ENCODE measurements at regions not wholly inside any gene's neighbourhood (a gene's known extent, or its start where the extent isn't known, plus 50 kb on each side); places are given as distances from the start of the nearest gene placed in this dataset.
"Not testable (repeated sequence)": the region's sequence is repeated elsewhere in the genome, so short reads cannot be mapped to it uniquely, and the experiment has no call there.

- DNase-seq = no peak
Observed at GRCh38 chr1:30023339-30024022, 699.9 kb downstream of the MATN1 start.

DNA sequence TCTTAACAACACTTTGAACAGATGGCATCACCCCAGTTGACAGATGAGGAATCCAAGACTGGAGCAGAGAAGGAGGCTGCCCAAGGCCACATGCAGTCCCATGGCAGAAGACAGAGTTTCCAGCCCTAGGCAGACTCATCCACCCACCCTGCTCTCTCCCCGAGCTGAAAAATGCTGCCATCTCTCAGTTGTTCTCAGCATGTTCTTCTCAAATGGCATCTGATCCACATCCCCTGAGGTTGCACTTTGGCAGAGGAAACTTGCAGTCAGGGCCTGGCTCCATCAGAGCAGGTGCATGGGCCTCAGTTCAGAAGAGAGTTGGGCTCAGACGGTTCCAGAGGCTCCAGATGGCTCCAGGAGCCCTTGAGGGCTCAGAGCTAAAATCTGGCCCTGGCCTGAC lies 709.4 kb downstream of the MATN1 start:
- no peak for DNase-seq

- no peak for DNase-seq
Observed at GRCh38 chr1:30012455-30013440, 710.6 kb downstream of the MATN1 start.

DNA sequence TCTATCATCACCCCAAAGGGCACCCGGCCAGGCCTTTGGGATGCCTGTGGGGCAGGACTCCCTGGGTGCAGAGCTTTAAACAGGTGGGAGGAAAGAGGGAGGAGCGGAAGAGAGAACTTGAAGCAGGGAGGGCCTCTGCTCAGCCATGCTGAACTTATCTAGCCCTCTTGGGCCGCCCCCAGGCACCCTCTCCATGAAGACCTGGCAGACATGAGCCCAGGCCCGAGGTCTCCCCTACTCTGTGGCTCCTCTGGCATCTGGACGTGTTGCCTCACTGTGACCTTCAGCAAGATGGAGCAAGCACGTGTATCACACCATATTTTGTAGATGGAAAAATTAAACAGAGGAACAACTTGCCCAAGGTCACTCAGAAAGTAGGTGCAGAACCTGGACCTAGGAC lies 711.4 kb downstream of the MATN1 start:
- DNase-seq = no peak

GRCh38 chr1:30010506-30011106 lies 712.8 kb downstream of the MATN1 start:
- DNase-seq = no peak

GRCh38 chr1:30009720-30010119 lies 713.7 kb downstream of the MATN1 start:
- no peak for DNase-seq

DNA sequence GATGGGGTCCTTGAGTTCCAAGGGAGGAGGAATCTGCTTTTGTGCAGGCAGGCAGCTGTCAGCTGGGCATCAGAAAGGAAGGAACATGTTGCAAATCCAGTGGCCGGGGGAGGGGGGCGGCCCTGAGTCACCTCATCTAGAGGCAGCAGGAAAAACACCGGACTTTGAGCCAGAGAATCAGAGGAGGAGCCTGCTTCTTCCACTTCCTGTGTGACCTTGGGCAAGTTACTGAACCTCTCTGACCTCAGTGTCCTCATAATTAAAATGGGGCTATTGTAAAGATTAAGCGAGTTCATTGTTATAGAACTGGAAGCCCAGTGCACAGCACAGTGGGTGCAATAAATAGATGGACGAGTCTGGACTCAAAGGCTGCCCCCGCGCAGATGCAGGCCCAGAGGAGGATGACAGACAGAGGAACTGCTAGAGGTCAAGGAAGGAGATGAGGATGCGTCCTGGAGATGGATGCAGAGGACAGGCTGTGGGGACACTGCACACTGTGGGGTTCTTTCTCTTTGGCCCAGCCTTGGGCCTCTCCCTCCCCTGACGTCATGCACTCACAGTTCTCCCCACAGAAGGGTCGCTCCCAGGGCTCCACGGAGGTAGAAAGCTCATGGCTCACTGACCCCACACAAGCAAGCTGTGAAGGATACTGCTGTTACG lies 714.3 kb downstream of the MATN1 start:
- no peak for DNase-seq

GRCh38 chr1:30008372-30008997 lies 714.9 kb downstream of the MATN1 start:
- no peak for DNase-seq

DNA sequence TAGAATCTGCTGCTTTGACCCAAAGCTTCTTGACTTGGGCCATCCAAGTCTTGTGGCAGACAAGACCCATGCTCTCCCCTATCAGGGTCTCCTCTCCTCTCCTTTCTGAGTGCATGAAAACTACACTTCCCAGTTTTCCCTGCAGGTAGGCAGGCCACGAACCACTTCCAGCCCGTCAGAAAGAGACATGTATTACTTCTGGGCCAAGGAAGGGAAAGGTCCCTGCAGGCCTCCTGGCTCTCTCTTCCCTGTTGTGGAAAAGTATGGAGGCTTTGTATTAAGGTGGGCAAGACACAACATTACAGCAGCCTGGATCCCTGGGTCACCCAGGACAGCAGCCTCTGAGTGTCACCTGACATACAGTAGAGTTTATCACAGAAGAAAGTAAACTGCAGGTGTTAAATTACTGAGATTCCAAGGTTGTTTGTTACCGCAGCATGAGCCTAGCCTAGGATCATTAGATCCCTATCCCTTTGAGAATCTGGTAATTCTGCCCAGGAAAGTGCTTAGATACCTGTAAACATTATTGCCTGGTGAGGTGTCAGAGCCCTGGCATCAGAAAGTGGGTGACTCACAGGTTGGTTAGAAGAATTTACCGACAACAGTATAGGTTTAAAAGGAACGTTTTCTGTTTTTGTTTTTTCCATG lies 717.3 kb downstream of the MATN1 start:
- no peak for DNase-seq

GRCh38 chr1:30001732-30002039 lies 721.7 kb downstream of the MATN1 start:
- DNase-seq = no peak

- no peak for DNase-seq
Observed at GRCh38 chr1:30001011-30001731, 722.2 kb downstream of the MATN1 start.

DNA sequence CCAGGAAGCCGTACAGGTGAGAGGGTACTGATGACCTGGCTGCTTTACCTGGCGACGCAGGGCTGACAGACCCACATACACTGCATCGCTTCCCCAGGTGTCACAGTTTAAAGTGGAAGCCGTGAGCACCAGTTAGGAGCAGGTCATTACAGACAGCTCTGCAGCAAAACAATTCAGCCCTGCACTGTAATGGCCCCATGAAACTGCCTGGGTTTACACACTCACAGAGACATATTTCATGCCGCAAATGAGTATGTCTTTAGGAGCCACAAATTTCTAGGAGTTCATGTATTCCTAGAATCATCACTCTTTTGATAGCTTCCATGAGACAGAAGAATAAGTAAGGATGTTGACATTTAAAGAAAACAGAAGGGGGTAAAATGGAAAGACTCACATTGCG lies 723.1 kb downstream of the MATN1 start:
- no peak for DNase-seq

DNA sequence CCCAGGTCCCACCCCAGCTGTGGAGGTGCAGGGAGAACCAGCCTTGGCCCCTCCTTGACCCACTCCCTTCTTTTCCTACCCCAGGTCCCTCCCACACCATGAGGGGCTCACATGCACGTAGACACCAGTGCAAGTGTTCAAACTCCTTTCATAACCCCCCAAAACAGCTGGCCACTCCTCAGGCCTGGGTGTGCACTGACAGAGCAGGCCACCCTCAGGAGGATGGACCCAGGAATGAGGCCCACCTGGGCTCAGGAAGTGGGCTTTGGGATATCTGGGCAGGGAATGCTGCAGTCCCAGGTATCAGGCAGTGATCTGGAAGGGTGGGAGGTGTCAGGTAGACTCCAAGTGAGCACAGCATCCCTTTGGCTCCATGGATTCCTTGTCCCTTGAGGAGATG lies 723.8 kb downstream of the MATN1 start:
- no peak for DNase-seq

DNA sequence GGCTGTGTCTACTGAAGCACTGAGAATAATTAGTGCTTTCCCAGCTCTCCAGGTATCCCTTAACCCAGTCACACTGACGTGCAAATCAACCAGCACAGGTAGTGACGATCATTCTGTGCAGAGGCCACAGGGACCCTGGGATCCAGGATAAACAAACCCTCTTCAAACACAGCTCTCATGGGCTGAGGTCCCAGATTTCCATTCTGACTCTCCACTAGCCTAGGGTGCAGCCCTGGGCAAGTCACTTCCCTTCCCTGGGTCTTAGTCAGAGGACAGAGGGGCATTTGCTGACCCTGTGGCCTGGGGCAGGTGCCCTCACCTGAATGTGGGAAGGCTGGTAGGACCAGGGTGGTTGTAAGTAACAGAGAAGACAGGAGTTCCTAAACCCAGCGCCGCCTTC lies 724.7 kb downstream of the MATN1 start:
- no peak for DNase-seq

DNA sequence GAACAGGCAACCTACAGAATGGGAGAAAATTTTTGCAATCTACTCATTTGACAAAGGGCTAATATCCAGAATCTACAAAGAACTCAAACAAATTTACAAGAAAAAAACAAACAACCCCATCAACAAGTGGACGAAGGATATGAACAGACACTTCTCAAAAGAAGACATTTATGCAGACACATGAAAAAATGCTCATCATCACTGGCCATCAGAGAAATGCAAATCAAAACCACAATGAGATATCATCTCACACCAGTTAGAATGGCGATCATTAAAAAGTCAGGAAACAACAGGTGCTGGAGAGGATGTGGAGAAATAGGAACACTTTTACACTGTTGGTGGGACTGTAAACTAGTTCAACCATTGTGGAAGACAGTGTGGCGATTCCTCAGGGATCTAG lies 725.6 kb downstream of the MATN1 start:
- DNase-seq = not testable (repeated sequence)

GRCh38 chr1:29993950-29994349 lies 729.4 kb downstream of the MATN1 start:
- DNase-seq = no peak

GRCh38 chr1:29991815-29992214 lies 731.6 kb downstream of the MATN1 start:
- no peak for DNase-seq

DNA sequence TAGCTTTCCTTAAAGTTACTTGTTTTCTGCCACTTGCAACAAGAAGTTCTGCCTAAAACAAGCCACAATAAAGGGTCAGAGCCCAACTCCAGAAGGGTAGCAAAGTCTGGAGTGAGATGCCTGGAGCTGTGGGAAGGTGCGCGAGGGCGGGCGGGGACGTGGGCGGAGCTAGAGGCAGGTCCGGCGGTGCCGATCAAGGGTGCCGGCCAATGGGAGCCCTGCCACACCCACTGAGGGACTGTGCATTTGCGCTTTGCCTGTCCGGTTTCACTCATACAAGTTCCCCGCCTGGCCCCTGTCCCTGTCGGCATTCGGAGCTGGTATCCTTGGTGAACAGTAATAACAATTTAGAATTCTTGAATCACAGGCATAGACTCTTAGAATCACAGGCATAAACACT lies 732.4 kb downstream of the MATN1 start:
- DNase-seq = no peak

GRCh38 chr1:29990304-29990703 lies 733.1 kb downstream of the MATN1 start:
- DNase-seq = no peak

DNA sequence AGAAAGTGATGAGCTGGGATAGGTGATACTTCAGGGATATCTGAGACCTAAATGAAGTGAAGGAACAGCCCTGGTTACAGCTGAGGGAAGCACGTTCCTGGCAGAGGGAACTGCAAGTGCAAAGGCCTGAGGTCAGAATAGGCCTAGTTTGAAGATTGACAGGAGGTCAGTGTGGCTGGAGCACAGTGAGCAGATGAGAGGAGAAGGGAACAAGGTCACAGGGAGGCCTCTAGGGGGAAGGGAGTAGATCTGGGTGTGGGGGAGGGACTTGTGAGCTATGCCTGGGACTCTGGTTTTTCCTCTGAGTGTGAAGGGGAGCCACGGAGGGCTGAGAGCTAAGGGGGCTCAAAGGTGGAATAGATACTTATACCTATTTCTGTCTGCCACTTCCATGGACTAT lies 736.4 kb downstream of the MATN1 start:
- DNase-seq = no peak

- no peak for DNase-seq
Observed at GRCh38 chr1:29985606-29985945, 737.8 kb downstream of the MATN1 start.
